ENCODE measurements at regions not wholly inside any gene's neighbourhood (a gene's known extent, or its start where the extent isn't known, plus 50 kb on each side); places are given as distances from the start of the nearest gene placed in this dataset.

DNA sequence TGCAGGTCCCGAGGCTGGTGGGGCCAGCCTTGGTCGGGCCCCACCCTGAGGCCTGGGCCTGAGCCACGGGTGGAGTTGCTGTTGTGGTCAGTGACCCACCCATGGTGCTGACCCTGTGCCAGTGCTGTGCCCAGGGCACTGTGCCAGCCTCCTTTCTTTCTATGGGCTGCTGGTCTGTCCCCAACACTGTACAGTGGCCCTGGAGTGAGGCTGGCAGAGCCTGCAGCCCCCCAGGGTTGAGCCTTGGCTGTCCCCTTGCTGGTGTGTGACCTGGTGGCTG, 1235.7 kb downstream of the BRD1 start:
- TF ChIP-seq POLR2A (IDR thresholded peaks at IDR 0.05; ENCODE audit: extremely low read depth, insufficient read length) (no peak), MYC (IDR thresholded peaks at IDR 0.05; ENCODE audit: low read depth, low read length) (no peak)
- TF ChIP-seq, protein P1, sequence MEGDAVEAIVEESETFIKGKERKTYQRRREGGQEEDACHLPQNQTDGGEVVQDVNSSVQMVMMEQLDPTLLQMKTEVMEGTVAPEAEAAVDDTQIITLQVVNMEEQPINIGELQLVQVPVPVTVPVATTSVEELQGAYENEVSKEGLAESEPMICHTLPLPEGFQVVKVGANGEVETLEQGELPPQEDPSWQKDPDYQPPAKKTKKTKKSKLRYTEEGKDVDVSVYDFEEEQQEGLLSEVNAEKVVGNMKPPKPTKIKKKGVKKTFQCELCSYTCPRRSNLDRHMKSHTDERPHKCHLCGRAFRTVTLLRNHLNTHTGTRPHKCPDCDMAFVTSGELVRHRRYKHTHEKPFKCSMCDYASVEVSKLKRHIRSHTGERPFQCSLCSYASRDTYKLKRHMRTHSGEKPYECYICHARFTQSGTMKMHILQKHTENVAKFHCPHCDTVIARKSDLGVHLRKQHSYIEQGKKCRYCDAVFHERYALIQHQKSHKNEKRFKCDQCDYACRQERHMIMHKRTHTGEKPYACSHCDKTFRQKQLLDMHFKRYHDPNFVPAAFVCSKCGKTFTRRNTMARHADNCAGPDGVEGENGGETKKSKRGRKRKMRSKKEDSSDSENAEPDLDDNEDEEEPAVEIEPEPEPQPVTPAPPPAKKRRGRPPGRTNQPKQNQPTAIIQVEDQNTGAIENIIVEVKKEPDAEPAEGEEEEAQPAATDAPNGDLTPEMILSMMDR (IDR thresholded peaks at IDR 0.05; ENCODE audit: low read depth, low read length), result no peak
- TF ChIP-seq, protein P2, sequence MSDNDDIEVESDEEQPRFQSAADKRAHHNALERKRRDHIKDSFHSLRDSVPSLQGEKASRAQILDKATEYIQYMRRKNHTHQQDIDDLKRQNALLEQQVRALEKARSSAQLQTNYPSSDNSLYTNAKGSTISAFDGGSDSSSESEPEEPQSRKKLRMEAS (IDR thresholded peaks at IDR 0.05; ENCODE audit: low read depth, low read length), result no peak

Data from NB4 (cell line).